ENCODE measurements at regions not wholly inside any gene's neighbourhood (a gene's known extent, or its start where the extent isn't known, plus 50 kb on each side); places are given as distances from the start of the nearest gene placed in this dataset.

DNA sequence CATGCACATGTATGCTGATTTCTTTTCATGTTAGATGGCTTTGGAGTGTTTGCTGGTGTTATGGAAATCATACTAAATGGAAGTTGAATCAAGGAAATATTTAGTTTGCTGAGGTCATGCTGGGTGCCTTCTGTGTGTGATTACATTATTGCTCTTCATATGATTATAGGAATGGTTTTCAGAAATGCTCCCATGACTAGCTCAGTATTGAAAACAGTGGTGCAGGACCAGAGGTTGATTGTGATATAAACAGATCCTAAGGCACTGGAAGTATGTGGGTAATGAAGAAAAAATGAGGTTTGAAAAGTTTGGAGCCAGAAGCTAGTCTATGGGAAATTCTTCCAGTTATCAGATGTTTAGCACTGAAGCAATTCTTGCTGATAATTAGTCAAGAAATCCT lies 693.1 kb downstream of the UTRN start (continued):
- TF ChIP-seq, protein P1, sequence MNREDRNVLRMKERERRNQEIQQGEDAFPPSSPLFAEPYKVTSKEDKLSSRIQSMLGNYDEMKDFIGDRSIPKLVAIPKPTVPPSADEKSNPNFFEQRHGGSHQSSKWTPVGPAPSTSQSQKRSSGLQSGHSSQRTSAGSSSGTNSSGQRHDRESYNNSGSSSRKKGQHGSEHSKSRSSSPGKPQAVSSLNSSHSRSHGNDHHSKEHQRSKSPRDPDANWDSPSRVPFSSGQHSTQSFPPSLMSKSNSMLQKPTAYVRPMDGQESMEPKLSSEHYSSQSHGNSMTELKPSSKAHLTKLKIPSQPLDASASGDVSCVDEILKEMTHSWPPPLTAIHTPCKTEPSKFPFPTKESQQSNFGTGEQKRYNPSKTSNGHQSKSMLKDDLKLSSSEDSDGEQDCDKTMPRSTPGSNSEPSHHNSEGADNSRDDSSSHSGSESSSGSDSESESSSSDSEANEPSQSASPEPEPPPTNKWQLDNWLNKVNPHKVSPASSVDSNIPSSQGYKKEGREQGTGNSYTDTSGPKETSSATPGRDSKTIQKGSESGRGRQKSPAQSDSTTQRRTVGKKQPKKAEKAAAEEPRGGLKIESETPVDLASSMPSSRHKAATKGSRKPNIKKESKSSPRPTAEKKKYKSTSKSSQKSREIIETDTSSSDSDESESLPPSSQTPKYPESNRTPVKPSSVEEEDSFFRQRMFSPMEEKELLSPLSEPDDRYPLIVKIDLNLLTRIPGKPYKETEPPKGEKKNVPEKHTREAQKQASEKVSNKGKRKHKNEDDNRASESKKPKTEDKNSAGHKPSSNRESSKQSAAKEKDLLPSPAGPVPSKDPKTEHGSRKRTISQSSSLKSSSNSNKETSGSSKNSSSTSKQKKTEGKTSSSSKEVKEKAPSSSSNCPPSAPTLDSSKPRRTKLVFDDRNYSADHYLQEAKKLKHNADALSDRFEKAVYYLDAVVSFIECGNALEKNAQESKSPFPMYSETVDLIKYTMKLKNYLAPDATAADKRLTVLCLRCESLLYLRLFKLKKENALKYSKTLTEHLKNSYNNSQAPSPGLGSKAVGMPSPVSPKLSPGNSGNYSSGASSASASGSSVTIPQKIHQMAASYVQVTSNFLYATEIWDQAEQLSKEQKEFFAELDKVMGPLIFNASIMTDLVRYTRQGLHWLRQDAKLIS (CRISPR knock-in tag; IDR thresholded peaks at IDR 0.05), result no peak
- TF ChIP-seq ZSCAN31 (CRISPR knock-in tag; IDR thresholded peaks at IDR 0.05; ENCODE audit: low read depth) (no peak), CCDC6 (CRISPR knock-in tag; IDR thresholded peaks at IDR 0.05) (no peak), PTBP1 (IDR thresholded peaks at IDR 0.05; ENCODE audit: low read depth, low read length, poor library complexity, severe bottlenecking) (no peak), SKI (IDR thresholded peaks at IDR 0.05; ENCODE audit: partially characterized antibody) (no peak), KDM6A (CRISPR knock-in tag; IDR thresholded peaks at IDR 0.05; ENCODE audit: low read depth) (no peak)
- TF ChIP-seq, protein P2, sequence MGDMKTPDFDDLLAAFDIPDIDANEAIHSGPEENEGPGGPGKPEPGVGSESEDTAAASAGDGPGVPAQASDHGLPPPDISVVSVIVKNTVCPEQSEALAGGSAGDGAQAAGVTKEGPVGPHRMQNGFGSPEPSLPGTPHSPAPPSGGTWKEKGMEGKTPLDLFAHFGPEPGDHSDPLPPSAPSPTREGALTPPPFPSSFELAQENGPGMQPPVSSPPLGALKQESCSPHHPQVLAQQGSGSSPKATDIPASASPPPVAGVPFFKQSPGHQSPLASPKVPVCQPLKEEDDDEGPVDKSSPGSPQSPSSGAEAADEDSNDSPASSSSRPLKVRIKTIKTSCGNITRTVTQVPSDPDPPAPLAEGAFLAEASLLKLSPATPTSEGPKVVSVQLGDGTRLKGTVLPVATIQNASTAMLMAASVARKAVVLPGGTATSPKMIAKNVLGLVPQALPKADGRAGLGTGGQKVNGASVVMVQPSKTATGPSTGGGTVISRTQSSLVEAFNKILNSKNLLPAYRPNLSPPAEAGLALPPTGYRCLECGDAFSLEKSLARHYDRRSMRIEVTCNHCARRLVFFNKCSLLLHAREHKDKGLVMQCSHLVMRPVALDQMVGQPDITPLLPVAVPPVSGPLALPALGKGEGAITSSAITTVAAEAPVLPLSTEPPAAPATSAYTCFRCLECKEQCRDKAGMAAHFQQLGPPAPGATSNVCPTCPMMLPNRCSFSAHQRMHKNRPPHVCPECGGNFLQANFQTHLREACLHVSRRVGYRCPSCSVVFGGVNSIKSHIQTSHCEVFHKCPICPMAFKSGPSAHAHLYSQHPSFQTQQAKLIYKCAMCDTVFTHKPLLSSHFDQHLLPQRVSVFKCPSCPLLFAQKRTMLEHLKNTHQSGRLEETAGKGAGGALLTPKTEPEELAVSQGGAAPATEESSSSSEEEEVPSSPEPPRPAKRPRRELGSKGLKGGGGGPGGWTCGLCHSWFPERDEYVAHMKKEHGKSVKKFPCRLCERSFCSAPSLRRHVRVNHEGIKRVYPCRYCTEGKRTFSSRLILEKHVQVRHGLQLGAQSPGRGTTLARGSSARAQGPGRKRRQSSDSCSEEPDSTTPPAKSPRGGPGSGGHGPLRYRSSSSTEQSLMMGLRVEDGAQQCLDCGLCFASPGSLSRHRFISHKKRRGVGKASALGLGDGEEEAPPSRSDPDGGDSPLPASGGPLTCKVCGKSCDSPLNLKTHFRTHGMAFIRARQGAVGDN (CRISPR knock-in tag; IDR thresholded peaks at IDR 0.05), result no peak
- TF ChIP-seq, protein P3, sequence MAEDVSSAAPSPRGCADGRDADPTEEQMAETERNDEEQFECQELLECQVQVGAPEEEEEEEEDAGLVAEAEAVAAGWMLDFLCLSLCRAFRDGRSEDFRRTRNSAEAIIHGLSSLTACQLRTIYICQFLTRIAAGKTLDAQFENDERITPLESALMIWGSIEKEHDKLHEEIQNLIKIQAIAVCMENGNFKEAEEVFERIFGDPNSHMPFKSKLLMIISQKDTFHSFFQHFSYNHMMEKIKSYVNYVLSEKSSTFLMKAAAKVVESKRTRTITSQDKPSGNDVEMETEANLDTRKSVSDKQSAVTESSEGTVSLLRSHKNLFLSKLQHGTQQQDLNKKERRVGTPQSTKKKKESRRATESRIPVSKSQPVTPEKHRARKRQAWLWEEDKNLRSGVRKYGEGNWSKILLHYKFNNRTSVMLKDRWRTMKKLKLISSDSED (CRISPR knock-in tag; IDR thresholded peaks at IDR 0.05), result no peak

All from HepG2 (cell line).